HG02852 (cell line): ENCODE measurements at regions not wholly inside any gene's neighbourhood (a gene's known extent, or its start where the extent isn't known, plus 50 kb on each side); places are given as distances from the start of the nearest gene placed in this dataset.

ENCODE experiments used
- ATAC-seq: cut with Tn5 transposase; IDR thresholded peaks from one replicate; pipeline ENCODE4 v1.9.1; 2021; ENCODE audit warnings: mild to moderate bottlenecking, moderate library complexity; ENCODE audit not compliant: unreplicated experiment

- ATAC-seq, result no peak
Measured at GRCh38 chr6:44559486-44560270, 172.2 kb downstream of the CDC5L start.

GRCh38 chr6:44560458-44561059, 173.1 kb downstream of the CDC5L start:
- ATAC-seq, result no peak

GRCh38 chr6:44561060-44561623, 173.6 kb downstream of the CDC5L start:
- no peak for ATAC-seq

- no peak for ATAC-seq
Measured at GRCh38 chr6:44561832-44562665, 174.5 kb downstream of the CDC5L start.

- ATAC-seq, result no peak
Measured at GRCh38 chr6:44563397-44563796, 175.9 kb downstream of the CDC5L start.

GRCh38 chr6:44564906-44565524, 177.5 kb downstream of the CDC5L start:
- no peak for ATAC-seq

GRCh38 chr6:44567406-44567805, 179.9 kb downstream of the CDC5L start:
- ATAC-seq, result no peak

- ATAC-seq, result no peak
Measured at GRCh38 chr6:44569131-44569530, 181.6 kb downstream of the CDC5L start.

- ATAC-seq, result no peak
Measured at GRCh38 chr6:44569931-44570385, 182.5 kb downstream of the CDC5L start.

- ATAC-seq, result no peak
Measured at GRCh38 chr6:44571510-44571909, 184.0 kb downstream of the CDC5L start.

- ATAC-seq, result no peak
Measured at GRCh38 chr6:44572346-44572745, 184.8 kb downstream of the CDC5L start.

- no peak for ATAC-seq
Measured at GRCh38 chr6:44575644-44576043, 188.1 kb downstream of the CDC5L start.

- no peak for ATAC-seq
Measured at GRCh38 chr6:44576132-44576631, 188.7 kb downstream of the CDC5L start.

- ATAC-seq, result no peak
Measured at GRCh38 chr6:44580901-44581300, 193.4 kb downstream of the CDC5L start.

GRCh38 chr6:44582930-44583329, 195.4 kb downstream of the CDC5L start:
- ATAC-seq, result no peak

- no peak for ATAC-seq
Measured at GRCh38 chr6:44590471-44590870, 203.0 kb downstream of the CDC5L start.

- no peak for ATAC-seq
Measured at GRCh38 chr6:44593539-44593944, 206.0 kb downstream of the CDC5L start.

GRCh38 chr6:44594481-44594880, 207.0 kb downstream of the CDC5L start:
- ATAC-seq, result no peak

GRCh38 chr6:44598679-44599078, 211.2 kb downstream of the CDC5L start:
- no peak for ATAC-seq

GRCh38 chr6:44599672-44600071, 212.2 kb downstream of the CDC5L start:
- ATAC-seq, result no peak
